Uterus (tissue), 2 donors: ENCODE measurements at regions not wholly inside any gene's neighbourhood (a gene's known extent, or its start where the extent isn't known, plus 50 kb on each side); places are given as distances from the start of the nearest gene placed in this dataset.

Experiments
- POLR2A ChIP-seq, 2 donors: fragments of 450-650 bp; IDR thresholded peaks; one replicate each; pipeline ENCODE4 v1.6.1; 2016; ENCODE audit warnings: antibody characterized with exemption in 2 of 2, mild to moderate bottlenecking in 1 of 2, moderate library complexity in 1 of 2
- TF ChIP-seq, protein P1 (sequence below), 4 experiments: fragments of 200-600 bp in 2 of 4; fragments of 450-650 bp in 2 of 4; sonication (generic) in 2 of 4; IDR thresholded peaks; one replicate each; pipeline ENCODE4 v1.5.1; 2016 to 2019; ENCODE audit warnings: antibody characterized with exemption in 4 of 4, mild to moderate bottlenecking in 2 of 4, moderate library complexity in 1 of 4

- TF ChIP-seq, protein P1, sequence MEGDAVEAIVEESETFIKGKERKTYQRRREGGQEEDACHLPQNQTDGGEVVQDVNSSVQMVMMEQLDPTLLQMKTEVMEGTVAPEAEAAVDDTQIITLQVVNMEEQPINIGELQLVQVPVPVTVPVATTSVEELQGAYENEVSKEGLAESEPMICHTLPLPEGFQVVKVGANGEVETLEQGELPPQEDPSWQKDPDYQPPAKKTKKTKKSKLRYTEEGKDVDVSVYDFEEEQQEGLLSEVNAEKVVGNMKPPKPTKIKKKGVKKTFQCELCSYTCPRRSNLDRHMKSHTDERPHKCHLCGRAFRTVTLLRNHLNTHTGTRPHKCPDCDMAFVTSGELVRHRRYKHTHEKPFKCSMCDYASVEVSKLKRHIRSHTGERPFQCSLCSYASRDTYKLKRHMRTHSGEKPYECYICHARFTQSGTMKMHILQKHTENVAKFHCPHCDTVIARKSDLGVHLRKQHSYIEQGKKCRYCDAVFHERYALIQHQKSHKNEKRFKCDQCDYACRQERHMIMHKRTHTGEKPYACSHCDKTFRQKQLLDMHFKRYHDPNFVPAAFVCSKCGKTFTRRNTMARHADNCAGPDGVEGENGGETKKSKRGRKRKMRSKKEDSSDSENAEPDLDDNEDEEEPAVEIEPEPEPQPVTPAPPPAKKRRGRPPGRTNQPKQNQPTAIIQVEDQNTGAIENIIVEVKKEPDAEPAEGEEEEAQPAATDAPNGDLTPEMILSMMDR (IDR thresholded peaks at IDR 0.05): no peak
- TF ChIP-seq POLR2A (IDR thresholded peaks at IDR 0.05): no peak
Measured at GRCh38 chr1:105664495-105664894, 1392.0 kb upstream of the PRMT6 start.
